GM19372 (cell line): ENCODE measurements at regions not wholly inside any gene's neighbourhood (a gene's known extent, or its start where the extent isn't known, plus 50 kb on each side); places are given as distances from the start of the nearest gene placed in this dataset.

Experiments used
- ATAC-seq: cut with Tn5 transposase; IDR thresholded peaks from one replicate; pipeline ENCODE4 v1.9.1; 2021; ENCODE audit warnings: mild to moderate bottlenecking, low read depth, moderate library complexity; ENCODE audit not compliant: unreplicated experiment

GRCh38 chr3:151935446-151935845, 62.0 kb downstream of the SUCNR1 start:
- ATAC-seq, result no peak

GRCh38 chr3:151940481-151940880, 67.0 kb downstream of the SUCNR1 start:
- ATAC-seq, result no peak

- no peak for ATAC-seq
These were observed 70.1 kb downstream of the SUCNR1 start for GRCh38 chr3:151943539-151943938.

- ATAC-seq, result no peak
These were observed 70.9 kb downstream of the SUCNR1 start for GRCh38 chr3:151944356-151944755.

GRCh38 chr3:151946606-151947005, 73.2 kb downstream of the SUCNR1 start:
- ATAC-seq, result no peak

- ATAC-seq, result no peak
These were observed 76.3 kb downstream of the SUCNR1 start for GRCh38 chr3:151949706-151950105.

GRCh38 chr3:151955356-151955755, 81.9 kb downstream of the SUCNR1 start:
- no peak for ATAC-seq

GRCh38 chr3:151960961-151961580, 87.6 kb downstream of the SUCNR1 start:
- no peak for ATAC-seq

GRCh38 chr3:151962352-151962751, 88.9 kb downstream of the SUCNR1 start:
- no peak for ATAC-seq

GRCh38 chr3:151962912-151963311, 89.5 kb downstream of the SUCNR1 start:
- ATAC-seq, result no peak

GRCh38 chr3:151964743-151965142, 91.3 kb downstream of the SUCNR1 start:
- ATAC-seq, result no peak

GRCh38 chr3:151969026-151969642, 95.7 kb downstream of the SUCNR1 start:
- no peak for ATAC-seq

GRCh38 chr3:151971814-151972579, 98.6 kb downstream of the SUCNR1 start:
- ATAC-seq, result no peak

- no peak for ATAC-seq
These were observed 100.6 kb downstream of the SUCNR1 start for GRCh38 chr3:151974067-151974466.

GRCh38 chr3:151976211-151977050, 103.0 kb downstream of the SUCNR1 start:
- no peak for ATAC-seq

- no peak for ATAC-seq
These were observed 106.5 kb downstream of the SUCNR1 start for GRCh38 chr3:151979906-151980305.

- ATAC-seq, result no peak
These were observed 110.1 kb downstream of the SUCNR1 start for GRCh38 chr3:151983538-151983937.

GRCh38 chr3:151985787-151986430, 112.5 kb downstream of the SUCNR1 start:
- ATAC-seq, result no peak

GRCh38 chr3:151987893-151988292, 114.5 kb downstream of the SUCNR1 start:
- no peak for ATAC-seq

GRCh38 chr3:151989621-151990020, 116.2 kb downstream of the SUCNR1 start:
- ATAC-seq, result no peak
